ENCODE measurements at regions not wholly inside any gene's neighbourhood (a gene's known extent, or its start where the extent isn't known, plus 50 kb on each side); places are given as distances from the start of the nearest gene placed in this dataset.

DNA sequence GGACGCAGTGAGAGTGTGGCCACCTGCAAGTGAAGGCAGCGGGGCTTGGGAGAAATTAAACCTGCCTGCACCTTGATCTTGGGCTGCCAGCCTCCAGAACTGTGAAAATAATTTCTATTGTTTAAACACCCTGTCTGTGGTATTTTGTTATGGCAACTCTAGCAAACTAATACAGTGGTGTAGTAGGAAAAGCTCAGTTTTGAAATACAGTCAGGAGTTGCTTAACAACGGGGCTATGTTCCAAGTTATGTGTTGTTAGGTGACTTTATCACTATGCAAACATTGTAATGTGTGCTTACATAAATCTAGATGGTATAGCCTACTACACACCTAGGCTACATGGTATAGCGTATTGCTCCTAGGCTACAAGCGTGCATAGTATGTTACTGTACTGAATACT, 93.4 kb upstream of the FN1 start (continued):
- no peak for TF ChIP-seq SNAPC4 (CRISPR knock-in tag; IDR thresholded peaks at IDR 0.05)
- 0 out of 2 replicates have a peak, but pooled peaks have one; percentile 19 for TF ChIP-seq ZNF574 (CRISPR knock-in tag; IDR thresholded peaks at IDR 0.05)
- TF ChIP-seq ZSCAN29 (CRISPR knock-in tag; conservative IDR thresholded peaks at IDR 0.05), result no peak
- TF ChIP-seq, protein P1, sequence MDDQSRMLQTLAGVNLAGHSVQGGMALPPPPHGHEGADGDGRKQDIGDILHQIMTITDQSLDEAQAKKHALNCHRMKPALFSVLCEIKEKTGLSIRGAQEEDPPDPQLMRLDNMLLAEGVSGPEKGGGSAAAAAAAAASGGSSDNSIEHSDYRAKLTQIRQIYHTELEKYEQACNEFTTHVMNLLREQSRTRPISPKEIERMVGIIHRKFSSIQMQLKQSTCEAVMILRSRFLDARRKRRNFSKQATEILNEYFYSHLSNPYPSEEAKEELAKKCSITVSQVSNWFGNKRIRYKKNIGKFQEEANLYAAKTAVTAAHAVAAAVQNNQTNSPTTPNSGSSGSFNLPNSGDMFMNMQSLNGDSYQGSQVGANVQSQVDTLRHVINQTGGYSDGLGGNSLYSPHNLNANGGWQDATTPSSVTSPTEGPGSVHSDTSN (CRISPR knock-in tag; IDR thresholded peaks at IDR 0.05; ENCODE audit: borderline replicate concordance), result no peak
- TF ChIP-seq ZBTB7A (CRISPR knock-in tag; IDR thresholded peaks at IDR 0.05), result no peak
- no peak for TF ChIP-seq ZNF230 (CRISPR knock-in tag; IDR thresholded peaks at IDR 0.05)
- no peak for TF ChIP-seq SSRP1 (CRISPR knock-in tag; IDR thresholded peaks at IDR 0.05)
- no peak for TF ChIP-seq GABPA (IDR thresholded peaks at IDR 0.05; ENCODE audit: low read depth, low read length)
- no peak for TF ChIP-seq GABPA (CRISPR knock-in tag; IDR thresholded peaks at IDR 0.05; ENCODE audit: low read depth)
- peak; percentile 85; a peak in 3 of 4 replicates for TF ChIP-seq EP300 (IDR thresholded peaks at IDR 0.05; ENCODE audit: low read depth in 2 of 2, low read length in 2 of 2)
- TF ChIP-seq EP300 (CRISPR knock-in tag; IDR thresholded peaks at IDR 0.05; ENCODE audit: borderline replicate concordance), result peak; percentile 52; the same call in 1 of the 2 replicates
- TF ChIP-seq, protein P2, sequence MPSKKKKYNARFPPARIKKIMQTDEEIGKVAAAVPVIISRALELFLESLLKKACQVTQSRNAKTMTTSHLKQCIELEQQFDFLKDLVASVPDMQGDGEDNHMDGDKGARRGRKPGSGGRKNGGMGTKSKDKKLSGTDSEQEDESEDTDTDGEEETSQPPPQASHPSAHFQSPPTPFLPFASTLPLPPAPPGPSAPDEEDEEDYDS (CRISPR knock-in tag; IDR thresholded peaks at IDR 0.05), result no peak
- no peak for TF ChIP-seq ZNF180 (CRISPR knock-in tag; IDR thresholded peaks at IDR 0.05; ENCODE audit: borderline replicate concordance, low read depth)
- peak; percentile 98 for TF ChIP-seq TRIM24 (CRISPR knock-in tag; IDR thresholded peaks at IDR 0.05)
- peak; percentile 47; the same call in 1 of the 2 replicates for TF ChIP-seq HMG20A (CRISPR knock-in tag; IDR thresholded peaks at IDR 0.05; ENCODE audit: borderline replicate concordance)
- TF ChIP-seq, protein P3, sequence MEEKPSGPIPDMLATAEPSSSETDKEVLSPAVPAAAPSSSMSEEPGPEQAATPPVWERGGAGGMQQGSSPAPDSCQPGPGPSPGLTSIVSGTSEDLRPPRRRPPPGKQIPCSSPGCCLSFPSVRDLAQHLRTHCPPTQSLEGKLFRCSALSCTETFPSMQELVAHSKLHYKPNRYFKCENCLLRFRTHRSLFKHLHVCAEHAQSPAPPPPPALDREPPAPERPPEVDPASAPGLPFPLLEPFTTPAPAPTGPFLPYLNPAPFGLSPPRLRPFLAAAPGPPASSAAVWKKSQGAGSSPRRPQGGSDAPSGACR (CRISPR knock-in tag; IDR thresholded peaks at IDR 0.05), result no peak
- TF ChIP-seq ZNF367 (CRISPR knock-in tag; IDR thresholded peaks at IDR 0.05; ENCODE audit: borderline replicate concordance), result no peak
- 0 out of 2 replicates have a peak, but pooled peaks have one; percentile 37 for TF ChIP-seq ZNF124 (CRISPR knock-in tag; IDR thresholded peaks at IDR 0.05)
- TF ChIP-seq ZNF484 (CRISPR knock-in tag; IDR thresholded peaks at IDR 0.05; ENCODE audit: borderline replicate concordance, low read depth), result no peak
- TF ChIP-seq GABPB1 (CRISPR knock-in tag; IDR thresholded peaks at IDR 0.05), result no peak

Measured in HepG2 (cell line).